ENCODE measurements at regions not wholly inside any gene's neighbourhood (a gene's known extent, or its start where the extent isn't known, plus 50 kb on each side); places are given as distances from the start of the nearest gene placed in this dataset.

GRCh38 chrX:107507093-107507743, 57.8 kb downstream of the FRMPD3 start:
- no peak for TF ChIP-seq ELK1 (IDR thresholded peaks at IDR 0.05; ENCODE audit: borderline replicate concordance, low read depth, low read length)
- TF ChIP-seq RCOR1 (IDR thresholded peaks at IDR 0.05; ENCODE audit: insufficient replicate concordance, low read length), result no peak
- TF ChIP-seq MAZ (IDR thresholded peaks at IDR 0.05; ENCODE audit: borderline replicate concordance, low read depth, low read length), result no peak
- TF ChIP-seq USF2 (IDR thresholded peaks at IDR 0.05; ENCODE audit: low read depth, low read length), result no peak
- TF ChIP-seq MXI1 (IDR thresholded peaks at IDR 0.05; ENCODE audit: borderline replicate concordance, low read depth, low read length), result no peak
- TF ChIP-seq CEBPB (IDR thresholded peaks at IDR 0.05; ENCODE audit: low read depth, low read length), result no peak
- TF ChIP-seq FOS (IDR thresholded peaks at IDR 0.05; ENCODE audit: low read depth, low read length), result no peak
- TF ChIP-seq, protein P1, sequence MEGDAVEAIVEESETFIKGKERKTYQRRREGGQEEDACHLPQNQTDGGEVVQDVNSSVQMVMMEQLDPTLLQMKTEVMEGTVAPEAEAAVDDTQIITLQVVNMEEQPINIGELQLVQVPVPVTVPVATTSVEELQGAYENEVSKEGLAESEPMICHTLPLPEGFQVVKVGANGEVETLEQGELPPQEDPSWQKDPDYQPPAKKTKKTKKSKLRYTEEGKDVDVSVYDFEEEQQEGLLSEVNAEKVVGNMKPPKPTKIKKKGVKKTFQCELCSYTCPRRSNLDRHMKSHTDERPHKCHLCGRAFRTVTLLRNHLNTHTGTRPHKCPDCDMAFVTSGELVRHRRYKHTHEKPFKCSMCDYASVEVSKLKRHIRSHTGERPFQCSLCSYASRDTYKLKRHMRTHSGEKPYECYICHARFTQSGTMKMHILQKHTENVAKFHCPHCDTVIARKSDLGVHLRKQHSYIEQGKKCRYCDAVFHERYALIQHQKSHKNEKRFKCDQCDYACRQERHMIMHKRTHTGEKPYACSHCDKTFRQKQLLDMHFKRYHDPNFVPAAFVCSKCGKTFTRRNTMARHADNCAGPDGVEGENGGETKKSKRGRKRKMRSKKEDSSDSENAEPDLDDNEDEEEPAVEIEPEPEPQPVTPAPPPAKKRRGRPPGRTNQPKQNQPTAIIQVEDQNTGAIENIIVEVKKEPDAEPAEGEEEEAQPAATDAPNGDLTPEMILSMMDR (conservative IDR thresholded peaks at IDR 0.05; ENCODE audit: low read depth, low read length), result no peak
- no peak for TF ChIP-seq RFX5 (IDR thresholded peaks at IDR 0.05; ENCODE audit: low read depth, low read length)
- TF ChIP-seq CHD1 (IDR thresholded peaks at IDR 0.05; ENCODE audit: low read depth, low read length), result no peak
- no peak for TF ChIP-seq BHLHE40 (IDR thresholded peaks at IDR 0.05; ENCODE audit: low read depth, low read length)
- no peak for TF ChIP-seq MAFK (IDR thresholded peaks at IDR 0.05; ENCODE audit: low read depth, low read length)
- TF ChIP-seq POLR2A (IDR thresholded peaks at IDR 0.05; ENCODE audit: low read depth, low read length), result no peak
- no peak for TF ChIP-seq SMC3 (IDR thresholded peaks at IDR 0.05; ENCODE audit: low read depth, low read length)
- TF ChIP-seq RAD21 (IDR thresholded peaks at IDR 0.05; ENCODE audit: low read length), result no peak
- no peak for TF ChIP-seq NFE2L2 (IDR thresholded peaks at IDR 0.05; ENCODE audit: low read depth, low read length)
- Histone ChIP-seq H3K4ac (ENCODE audit: low read depth, low read length) (no peak overlapping the region), H3K9me3 (ENCODE audit: control insufficient read depth, insufficient read depth, low read length) (peaks cover 5% of the 10 kb centered on the region; the same call in 1 of the 2 replicates), H4K8ac (ENCODE audit: low read depth in 2 of 2, low read length in 2 of 2) (no peak overlapping the region), H4K5ac (ENCODE audit: low read depth, low read length) (no peak overlapping the region), H3K27me3 (ENCODE audit: control insufficient read depth, insufficient read depth, low read length) (peaks cover 58% of the 10 kb centered on the region), H2AK5ac (ENCODE audit: low read depth, low read length) (no peak overlapping the region), H3K18ac (ENCODE audit: low read depth, low read length) (no peak overlapping the region), H4K20me1 (ENCODE audit: insufficient read depth, low read length) (no peaks in the 10 kb centered on the region), H3K4me2 (ENCODE audit: low read depth, low read length) (no peak overlapping the region), H3K36me3 (ENCODE audit: control insufficient read depth, insufficient read depth, low read length) (no peaks in the 10 kb centered on the region), H3K14ac (replicated peaks; ENCODE audit: low read depth, low read length) (no peak overlapping the region), H3K9me1 (ENCODE audit: insufficient read depth, low read length) (no peaks in the 10 kb centered on the region), H3K4me1 (ENCODE audit: control insufficient read depth, insufficient read depth, low read length) (no peaks in the 10 kb centered on the region), H2AK9ac (replicated peaks; ENCODE audit: low read depth, low read length, poor library complexity) (no peak overlapping the region), H3K9ac (ENCODE audit: low read depth, low read length) (no peak overlapping the region), H3K23ac (ENCODE audit: low read depth, low read length) (no peak overlapping the region), H3K56ac (ENCODE audit: extremely low read depth, insufficient read depth, low read length) (no peak overlapping the region), H2AFZ (replicated peaks; ENCODE audit: low read length, poor library complexity) (no peak overlapping the region), H2BK120ac (ENCODE audit: low read depth, low read length) (no peak overlapping the region), H3K27ac (ENCODE audit: insufficient read depth, low read length) (no peak overlapping the region), H3K79me1 (ENCODE audit: low read depth in 1 of 2, low read length in 2 of 2) (no peaks in the 10 kb centered on the region), H3K4me3 (ENCODE audit: insufficient read depth, low read depth, low read length) (no peak overlapping the region), H4K91ac (ENCODE audit: insufficient read depth, low read depth, low read length) (no peak overlapping the region), H2BK20ac (ENCODE audit: low read depth, low read length) (no peak overlapping the region), H2BK15ac (ENCODE audit: low read depth, low read length) (no peak overlapping the region), H2BK5ac (ENCODE audit: low read depth, low read length, poor library complexity, severe bottlenecking) (no peak overlapping the region)
- ATAC-seq (ENCODE audit: low read depth) (no peak), DNase-seq (no peak)
- dilution Hi-C loops (cut with HindIII; ENCODE audit: low sequenced_read_pairs, unreplicated experiment) (no loop called here), in situ Hi-C loops (cut with MboI; ENCODE audit: low sequenced_read_pairs) (no loop called here), intact Hi-C loops (cut with micrococcal nuclease) (no loop called here)
- ChIA-PET CTCF (no interaction called here), POLR2A (ENCODE audit: unreplicated experiment) (no interaction called here)
- BruUV-seq (replicated peaks), result no TSS peak
- WGBS, 2 experiments (ENCODE audit: extremely low coverage in 2 of 2, insufficient read length in 1 of 2), result 43% methylated on average over 15 of the region's 45 CpGs; no CpG with 5 or more reads in 1 of the 2 experiments
